ENCODE measurements at regions not wholly inside any gene's neighbourhood (a gene's known extent, or its start where the extent isn't known, plus 50 kb on each side); places are given as distances from the start of the nearest gene placed in this dataset.

GRCh38 chr10:104574838-104575237 is 66.3 kb upstream of the SORCS3 start:
- in situ Hi-C loops (cut with MboI; ENCODE audit: low sequenced_read_pairs): no loop called here
- Histone ChIP-seq H3K4me2 (ENCODE audit: low read depth, low read length) (no peak overlapping the region), H3K56ac (ENCODE audit: extremely low read depth, insufficient read depth, low read length) (no peak overlapping the region), H3K9me3 (ENCODE audit: control insufficient read depth, insufficient read depth, low read length) (no peaks in the 10 kb centered on the region), H3K9ac (ENCODE audit: low read depth, low read length) (no peak overlapping the region), H2BK120ac (ENCODE audit: low read depth, low read length) (no peak overlapping the region), H4K8ac (ENCODE audit: low read depth in 2 of 2, low read length in 2 of 2) (no peak overlapping the region), H2AK9ac (replicated peaks; ENCODE audit: low read depth, low read length, poor library complexity) (no peak overlapping the region), H4K20me1 (ENCODE audit: insufficient read depth, low read length) (no peaks in the 10 kb centered on the region), H2BK5ac (ENCODE audit: low read depth, low read length, poor library complexity, severe bottlenecking) (no peak overlapping the region), H3K4ac (ENCODE audit: low read depth, low read length) (no peak overlapping the region), H3K23ac (ENCODE audit: low read depth, low read length) (no peak overlapping the region), H2AFZ (replicated peaks; ENCODE audit: low read length, poor library complexity) (no peak overlapping the region), H2BK15ac (ENCODE audit: low read depth, low read length) (no peak overlapping the region), H3K27me3 (ENCODE audit: control insufficient read depth, insufficient read depth, low read length) (no peaks in the 10 kb centered on the region; the same call in none of the 2 replicates), H3K36me3 (ENCODE audit: control insufficient read depth, insufficient read depth, low read length) (no peaks in the 10 kb centered on the region), H4K91ac (ENCODE audit: insufficient read depth, low read depth, low read length) (no peak overlapping the region), H2BK20ac (ENCODE audit: low read depth, low read length) (no peak overlapping the region), H3K4me3 (ENCODE audit: insufficient read depth, low read depth, low read length) (no peak overlapping the region), H3K4me1 (ENCODE audit: control insufficient read depth, insufficient read depth, low read length) (no peaks in the 10 kb centered on the region), H2AK5ac (ENCODE audit: low read depth, low read length) (no peak overlapping the region), H4K5ac (ENCODE audit: low read depth, low read length) (no peak overlapping the region), H3K79me1 (ENCODE audit: low read depth in 1 of 2, low read length in 2 of 2) (no peaks in the 10 kb centered on the region), H3K9me1 (ENCODE audit: insufficient read depth, low read length) (no peaks in the 10 kb centered on the region; the same call in 1 of the 2 replicates), H3K14ac (replicated peaks; ENCODE audit: low read depth, low read length) (no peak overlapping the region), H3K18ac (ENCODE audit: low read depth, low read length) (no peak overlapping the region), H3K27ac (ENCODE audit: insufficient read depth, low read length) (no peak overlapping the region)
- TF ChIP-seq MXI1 (IDR thresholded peaks at IDR 0.05; ENCODE audit: borderline replicate concordance, low read depth, low read length) (no peak), ELK1 (IDR thresholded peaks at IDR 0.05; ENCODE audit: borderline replicate concordance, low read depth, low read length) (no peak), USF2 (IDR thresholded peaks at IDR 0.05; ENCODE audit: low read depth, low read length) (no peak), NFE2L2 (IDR thresholded peaks at IDR 0.05; ENCODE audit: low read depth, low read length) (no peak), CTCF (conservative IDR thresholded peaks at IDR 0.05; ENCODE audit: low read depth, low read length) (no peak), RAD21 (IDR thresholded peaks at IDR 0.05; ENCODE audit: low read length) (no peak), FOS (IDR thresholded peaks at IDR 0.05; ENCODE audit: low read depth, low read length) (no peak), CEBPB (IDR thresholded peaks at IDR 0.05; ENCODE audit: low read depth, low read length) (no peak), BHLHE40 (IDR thresholded peaks at IDR 0.05; ENCODE audit: low read depth, low read length) (no peak), SMC3 (IDR thresholded peaks at IDR 0.05; ENCODE audit: low read depth, low read length) (no peak), RFX5 (IDR thresholded peaks at IDR 0.05; ENCODE audit: low read depth, low read length) (no peak), CHD1 (IDR thresholded peaks at IDR 0.05; ENCODE audit: low read depth, low read length) (no peak), RCOR1 (IDR thresholded peaks at IDR 0.05; ENCODE audit: insufficient replicate concordance, low read length) (no peak), POLR2A (IDR thresholded peaks at IDR 0.05; ENCODE audit: low read depth, low read length) (no peak), MAZ (IDR thresholded peaks at IDR 0.05; ENCODE audit: borderline replicate concordance, low read depth, low read length) (no peak), MAFK (IDR thresholded peaks at IDR 0.05; ENCODE audit: low read depth, low read length) (no peak)
- ATAC-seq (ENCODE audit: low read depth) (no peak), DNase-seq (no peak)
- intact Hi-C loops (cut with micrococcal nuclease): loop anchor here (10.0 kb wide), 1 partner anchor 170 kb away; no protein-coding TSS in a partner anchor
- ChIA-PET POLR2A (ENCODE audit: unreplicated experiment) (no interaction called here), CTCF (no interaction called here)
- BruUV-seq (replicated peaks): no TSS peak
- dilution Hi-C loops (cut with HindIII; ENCODE audit: low sequenced_read_pairs, unreplicated experiment): no loop called here
